H1 (cell line): ENCODE measurements at regions not wholly inside any gene's neighbourhood (a gene's known extent, or its start where the extent isn't known, plus 50 kb on each side); places are given as distances from the start of the nearest gene placed in this dataset.

Source experiments
- JUND ChIP-seq: IDR thresholded peaks from 2 replicates; pipeline ENCODE4 v1.6.1; 2011; ENCODE audit warnings: mild to moderate bottlenecking, improper control_type of control experiment, low read length
- POLR2A ChIP-seq, 2 experiments: IDR thresholded peaks; 1 replicate in 1 of 2; 2 replicates in 1 of 2; pipeline ENCODE4 v1.6.1; 2011; ENCODE audit warnings: low read depth in 2 of 2, low read length in 2 of 2, mild to moderate bottlenecking in 2 of 2; ENCODE audit errors: control extremely low read depth in 1 of 2
- POLR2AphosphoS5 ChIP-seq: IDR thresholded peaks from 2 replicates; pipeline ENCODE4 v1.6.1; 2011; ENCODE audit warnings: low read depth, low read length
- RNF2 ChIP-seq: fragments of 200-900, 300-1000 bp; sonication (generic); IDR thresholded peaks from 2 replicates; pipeline ENCODE4 v1.7.1; 2016; ENCODE audit warnings: borderline replicate concordance, low read depth, mild to moderate bottlenecking, antibody characterized with exemption, low read length; ENCODE audit not compliant: poor library complexity, severe bottlenecking; ENCODE audit errors: missing control alignments
- SP1 ChIP-seq: IDR thresholded peaks from 2 replicates; pipeline ENCODE4 v1.6.1; 2011; ENCODE audit warnings: low read depth, low read length
- SP4 ChIP-seq: IDR thresholded peaks from 2 replicates; pipeline ENCODE4 v1.6.1; 2012; ENCODE audit warnings: low read length, inconsistent platforms
- TF ChIP-seq, protein P1 (sequence below), 3 experiments: IDR thresholded peaks; 1 replicate in 2 of 3; 2 replicates in 1 of 3; pipeline versions ENCODE4 v1.5.1 to v1.6.1; 2011; ENCODE audit warnings: low read length in 3 of 3, mild to moderate bottlenecking in 3 of 3, inconsistent platforms in 2 of 3, low read depth in 1 of 3, moderate library complexity in 1 of 3; ENCODE audit not compliant: insufficient read depth in 1 of 3; ENCODE audit errors: control extremely low read depth in 1 of 3
- TF ChIP-seq, protein P2 (sequence below): IDR thresholded peaks from 2 replicates; pipeline ENCODE4 v1.6.1; 2011; ENCODE audit warnings: low read length, improper control_type of control experiment
- TF ChIP-seq, protein P3 (sequence below): IDR thresholded peaks from 2 replicates; pipeline ENCODE4 v1.6.1; 2011; ENCODE audit warnings: low read depth, mild to moderate bottlenecking, low read length; ENCODE audit not compliant: insufficient read depth

DNA sequence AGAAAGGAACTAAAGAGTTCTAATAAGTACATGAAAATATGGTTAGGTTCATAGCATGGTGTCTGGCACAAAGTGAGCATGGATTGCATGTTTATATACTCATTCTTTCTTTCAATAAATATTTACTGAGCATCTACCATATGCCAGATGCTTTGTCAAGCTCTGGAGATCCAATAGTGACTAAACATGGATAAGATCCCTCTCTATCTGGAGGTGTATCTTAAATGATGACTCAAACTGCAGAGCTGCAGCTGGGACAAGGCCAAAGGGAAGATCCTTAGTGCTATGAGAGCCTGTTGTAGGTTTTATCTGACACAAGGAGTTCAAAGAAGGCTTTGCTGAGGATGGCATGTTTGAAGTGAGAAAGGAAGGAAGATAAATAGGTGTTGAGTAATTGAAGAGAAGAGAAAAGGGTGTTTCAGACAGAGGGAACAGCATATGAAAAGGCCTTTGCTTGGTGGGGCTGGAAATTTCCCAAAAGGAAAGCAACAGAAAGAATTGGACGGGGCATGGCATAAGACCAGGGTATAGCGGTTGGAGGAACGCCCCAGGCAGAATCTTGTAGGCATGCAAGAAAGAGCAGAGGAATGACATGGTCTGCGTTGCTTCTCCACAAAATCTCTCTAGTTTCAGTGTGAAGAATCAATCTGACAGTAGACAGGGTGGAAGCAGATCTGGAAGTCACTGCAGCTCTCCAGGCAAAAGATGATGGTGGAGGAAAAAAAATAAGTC, 239.9 kb upstream of the LRTM1 start:
- TF ChIP-seq POLR2A (IDR thresholded peaks at IDR 0.05; ENCODE audit: control extremely low read depth in 1 of 2, low read depth in 2 of 2, low read length in 2 of 2) (no peak), SP1 (no peak), RNF2 (no peak), POLR2AphosphoS5 (no peak), JUND (no peak), SP4 (no peak)
- TF ChIP-seq, protein P1, sequence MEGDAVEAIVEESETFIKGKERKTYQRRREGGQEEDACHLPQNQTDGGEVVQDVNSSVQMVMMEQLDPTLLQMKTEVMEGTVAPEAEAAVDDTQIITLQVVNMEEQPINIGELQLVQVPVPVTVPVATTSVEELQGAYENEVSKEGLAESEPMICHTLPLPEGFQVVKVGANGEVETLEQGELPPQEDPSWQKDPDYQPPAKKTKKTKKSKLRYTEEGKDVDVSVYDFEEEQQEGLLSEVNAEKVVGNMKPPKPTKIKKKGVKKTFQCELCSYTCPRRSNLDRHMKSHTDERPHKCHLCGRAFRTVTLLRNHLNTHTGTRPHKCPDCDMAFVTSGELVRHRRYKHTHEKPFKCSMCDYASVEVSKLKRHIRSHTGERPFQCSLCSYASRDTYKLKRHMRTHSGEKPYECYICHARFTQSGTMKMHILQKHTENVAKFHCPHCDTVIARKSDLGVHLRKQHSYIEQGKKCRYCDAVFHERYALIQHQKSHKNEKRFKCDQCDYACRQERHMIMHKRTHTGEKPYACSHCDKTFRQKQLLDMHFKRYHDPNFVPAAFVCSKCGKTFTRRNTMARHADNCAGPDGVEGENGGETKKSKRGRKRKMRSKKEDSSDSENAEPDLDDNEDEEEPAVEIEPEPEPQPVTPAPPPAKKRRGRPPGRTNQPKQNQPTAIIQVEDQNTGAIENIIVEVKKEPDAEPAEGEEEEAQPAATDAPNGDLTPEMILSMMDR (IDR thresholded peaks at IDR 0.05; ENCODE audit: control extremely low read depth in 1 of 3, insufficient read depth in 1 of 3, low read depth in 1 of 3, low read length in 3 of 3): no peak
- TF ChIP-seq, protein P2, sequence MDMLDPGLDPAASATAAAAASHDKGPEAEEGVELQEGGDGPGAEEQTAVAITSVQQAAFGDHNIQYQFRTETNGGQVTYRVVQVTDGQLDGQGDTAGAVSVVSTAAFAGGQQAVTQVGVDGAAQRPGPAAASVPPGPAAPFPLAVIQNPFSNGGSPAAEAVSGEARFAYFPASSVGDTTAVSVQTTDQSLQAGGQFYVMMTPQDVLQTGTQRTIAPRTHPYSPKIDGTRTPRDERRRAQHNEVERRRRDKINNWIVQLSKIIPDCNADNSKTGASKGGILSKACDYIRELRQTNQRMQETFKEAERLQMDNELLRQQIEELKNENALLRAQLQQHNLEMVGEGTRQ: no peak
- TF ChIP-seq, protein P3, sequence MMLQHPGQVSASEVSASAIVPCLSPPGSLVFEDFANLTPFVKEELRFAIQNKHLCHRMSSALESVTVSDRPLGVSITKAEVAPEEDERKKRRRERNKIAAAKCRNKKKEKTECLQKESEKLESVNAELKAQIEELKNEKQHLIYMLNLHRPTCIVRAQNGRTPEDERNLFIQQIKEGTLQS: no peak
